HL-60 (cell line): ENCODE measurements at regions not wholly inside any gene's neighbourhood (a gene's known extent, or its start where the extent isn't known, plus 50 kb on each side); places are given as distances from the start of the nearest gene placed in this dataset.

Experiments used
- DNase-seq, 2 experiments: peaks; one replicate each; pipeline ENCODE4 v3.0.0-alpha.2; 2010 to 2020; ENCODE audit warnings: low read depth in 1 of 2, low spot score in 1 of 2
- H3K27ac ChIP-seq: fragments of 250-450 bp; sonication (Bioruptor Pico); replicated peaks from 2 replicates; pipeline ENCODE4 v1.5.1; 2020; ENCODE audit warnings: mild to moderate bottlenecking, moderate library complexity
- H3K27me3 ChIP-seq: fragments of 250-450 bp; sonication (Bioruptor Pico); 2 replicates; pipeline ENCODE4 v1.5.1; 2021; ENCODE audit warnings: mild to moderate bottlenecking, moderate library complexity; ENCODE audit not compliant: insufficient read depth, poor library complexity, severe bottlenecking
- H3K4me3 ChIP-seq: replicated peaks from 2 replicates; pipeline ENCODE4 v1.5.1; 2011; ENCODE audit warnings: mild to moderate bottlenecking, control low read depth, low read length; ENCODE audit not compliant: insufficient read depth
- GABPA ChIP-seq: IDR thresholded peaks from 2 replicates; pipeline ENCODE4 v1.6.1; 2012; ENCODE audit warnings: low read depth
- POLR2AphosphoS5 ChIP-seq: IDR thresholded peaks from 2 replicates; pipeline ENCODE4 v1.6.1; 2012; ENCODE audit warnings: low read depth
- SPI1 ChIP-seq: IDR thresholded peaks from 2 replicates; pipeline ENCODE4 v1.6.1; 2012; ENCODE audit warnings: low read depth, mild to moderate bottlenecking, borderline replicate concordance
- TF ChIP-seq, protein P1 (sequence below): IDR thresholded peaks from 2 replicates; pipeline ENCODE4 v1.6.1; 2012; ENCODE audit warnings: low read depth; ENCODE audit not compliant: insufficient replicate concordance
- TF ChIP-seq, protein P2 (sequence below): IDR thresholded peaks from one replicate; pipeline ENCODE4 v1.5.1; 2011; ENCODE audit warnings: low read length, control low read depth, inconsistent platforms; ENCODE audit not compliant: insufficient read depth

DNA sequence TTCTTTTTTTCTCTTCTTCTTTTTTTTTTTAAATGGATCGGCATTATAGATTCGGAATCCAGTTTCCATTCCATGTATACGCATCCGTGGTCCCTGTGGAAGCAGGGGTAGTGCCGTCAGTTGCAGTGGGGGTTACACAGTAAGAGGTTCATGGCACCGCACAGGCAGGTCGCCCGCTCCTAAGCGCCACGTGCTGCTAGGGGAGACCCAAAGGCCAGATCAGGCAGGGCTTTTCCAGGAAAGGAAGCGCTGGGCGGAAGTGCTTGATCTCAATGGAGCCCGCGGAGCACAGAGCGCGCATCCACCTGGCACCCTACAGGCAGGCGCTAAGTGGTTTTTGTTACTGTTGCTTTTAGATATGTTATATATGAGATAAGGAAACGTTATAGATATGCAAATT is 174.8 kb upstream of the OR13F1 start:
- TF ChIP-seq, protein P1, sequence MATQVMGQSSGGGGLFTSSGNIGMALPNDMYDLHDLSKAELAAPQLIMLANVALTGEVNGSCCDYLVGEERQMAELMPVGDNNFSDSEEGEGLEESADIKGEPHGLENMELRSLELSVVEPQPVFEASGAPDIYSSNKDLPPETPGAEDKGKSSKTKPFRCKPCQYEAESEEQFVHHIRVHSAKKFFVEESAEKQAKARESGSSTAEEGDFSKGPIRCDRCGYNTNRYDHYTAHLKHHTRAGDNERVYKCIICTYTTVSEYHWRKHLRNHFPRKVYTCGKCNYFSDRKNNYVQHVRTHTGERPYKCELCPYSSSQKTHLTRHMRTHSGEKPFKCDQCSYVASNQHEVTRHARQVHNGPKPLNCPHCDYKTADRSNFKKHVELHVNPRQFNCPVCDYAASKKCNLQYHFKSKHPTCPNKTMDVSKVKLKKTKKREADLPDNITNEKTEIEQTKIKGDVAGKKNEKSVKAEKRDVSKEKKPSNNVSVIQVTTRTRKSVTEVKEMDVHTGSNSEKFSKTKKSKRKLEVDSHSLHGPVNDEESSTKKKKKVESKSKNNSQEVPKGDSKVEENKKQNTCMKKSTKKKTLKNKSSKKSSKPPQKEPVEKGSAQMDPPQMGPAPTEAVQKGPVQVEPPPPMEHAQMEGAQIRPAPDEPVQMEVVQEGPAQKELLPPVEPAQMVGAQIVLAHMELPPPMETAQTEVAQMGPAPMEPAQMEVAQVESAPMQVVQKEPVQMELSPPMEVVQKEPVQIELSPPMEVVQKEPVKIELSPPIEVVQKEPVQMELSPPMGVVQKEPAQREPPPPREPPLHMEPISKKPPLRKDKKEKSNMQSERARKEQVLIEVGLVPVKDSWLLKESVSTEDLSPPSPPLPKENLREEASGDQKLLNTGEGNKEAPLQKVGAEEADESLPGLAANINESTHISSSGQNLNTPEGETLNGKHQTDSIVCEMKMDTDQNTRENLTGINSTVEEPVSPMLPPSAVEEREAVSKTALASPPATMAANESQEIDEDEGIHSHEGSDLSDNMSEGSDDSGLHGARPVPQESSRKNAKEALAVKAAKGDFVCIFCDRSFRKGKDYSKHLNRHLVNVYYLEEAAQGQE = no peak
- no peak for TF ChIP-seq SPI1
- no peak for TF ChIP-seq GABPA
- TF ChIP-seq POLR2AphosphoS5 = no peak
- TF ChIP-seq, protein P2, sequence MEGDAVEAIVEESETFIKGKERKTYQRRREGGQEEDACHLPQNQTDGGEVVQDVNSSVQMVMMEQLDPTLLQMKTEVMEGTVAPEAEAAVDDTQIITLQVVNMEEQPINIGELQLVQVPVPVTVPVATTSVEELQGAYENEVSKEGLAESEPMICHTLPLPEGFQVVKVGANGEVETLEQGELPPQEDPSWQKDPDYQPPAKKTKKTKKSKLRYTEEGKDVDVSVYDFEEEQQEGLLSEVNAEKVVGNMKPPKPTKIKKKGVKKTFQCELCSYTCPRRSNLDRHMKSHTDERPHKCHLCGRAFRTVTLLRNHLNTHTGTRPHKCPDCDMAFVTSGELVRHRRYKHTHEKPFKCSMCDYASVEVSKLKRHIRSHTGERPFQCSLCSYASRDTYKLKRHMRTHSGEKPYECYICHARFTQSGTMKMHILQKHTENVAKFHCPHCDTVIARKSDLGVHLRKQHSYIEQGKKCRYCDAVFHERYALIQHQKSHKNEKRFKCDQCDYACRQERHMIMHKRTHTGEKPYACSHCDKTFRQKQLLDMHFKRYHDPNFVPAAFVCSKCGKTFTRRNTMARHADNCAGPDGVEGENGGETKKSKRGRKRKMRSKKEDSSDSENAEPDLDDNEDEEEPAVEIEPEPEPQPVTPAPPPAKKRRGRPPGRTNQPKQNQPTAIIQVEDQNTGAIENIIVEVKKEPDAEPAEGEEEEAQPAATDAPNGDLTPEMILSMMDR = no peak

DNA sequence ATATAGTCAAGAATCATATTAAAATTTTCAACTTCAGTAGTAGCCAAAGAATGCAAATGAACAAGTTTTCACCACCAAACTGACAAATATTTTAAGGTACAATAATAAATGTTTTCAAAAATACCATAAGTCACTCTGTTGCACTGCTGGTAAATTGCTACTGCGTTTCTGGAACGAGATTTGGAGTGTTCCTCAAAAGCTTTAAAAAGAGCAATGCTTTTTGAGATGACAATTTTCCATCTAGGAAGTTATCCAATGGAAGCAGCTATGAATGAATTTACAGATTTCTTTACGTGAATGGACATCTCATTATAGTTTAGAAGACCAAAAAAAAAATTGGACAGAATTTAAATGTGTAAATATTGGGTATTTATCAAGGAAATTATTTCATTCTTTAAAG is 173.2 kb upstream of the OR13F1 start:
- DNase-seq = no peak
- Histone ChIP-seq H3K4me3 (no peak overlapping the region), H3K27me3 (no peaks in the 10 kb centered on the region), H3K27ac (no peak overlapping the region)
- no peak for TF ChIP-seq SPI1
- TF ChIP-seq, protein P1 = no peak
- TF ChIP-seq GABPA = no peak
- TF ChIP-seq, protein P2 = no peak
- TF ChIP-seq POLR2AphosphoS5 = no peak

More for the DNA sequence above, 174.8 kb upstream of the OR13F1 start:
- DNase-seq = no peak
- no peaks in the 10 kb centered on the region for H3K27me3 ChIP-seq
- no peak overlapping the region for H3K4me3 ChIP-seq
- no peak overlapping the region for H3K27ac ChIP-seq

DNA sequence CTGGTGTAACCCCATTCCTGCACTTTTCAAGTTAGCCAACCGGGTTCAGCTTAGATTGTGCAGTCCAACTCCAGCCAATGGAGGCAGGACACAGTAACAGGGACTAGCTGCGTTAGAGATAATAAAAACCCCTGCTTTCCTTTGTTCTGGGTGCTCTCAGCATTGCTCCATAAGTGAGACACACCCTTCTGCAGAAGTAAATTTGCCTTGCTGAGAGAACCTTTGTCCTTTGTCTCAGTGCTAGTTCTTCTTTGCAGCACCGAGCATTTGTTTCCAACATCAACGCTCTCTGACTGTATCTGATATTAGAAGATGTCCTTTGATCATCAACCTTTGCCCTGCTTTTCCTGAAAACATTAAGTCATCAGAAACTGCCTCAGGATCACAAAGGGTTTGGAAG is 169.5 kb upstream of the OR13F1 start:
- H3K27ac ChIP-seq = no peak overlapping the region
- H3K4me3 ChIP-seq = no peak overlapping the region
- TF ChIP-seq POLR2AphosphoS5 (no peak), GABPA (no peak), SPI1 (no peak)
- TF ChIP-seq, protein P2 = no peak
- TF ChIP-seq, protein P1 = no peak
- DNase-seq = no peak
- no peaks in the 10 kb centered on the region for H3K27me3 ChIP-seq
